HCT116 (cell line): ENCODE measurements at regions not wholly inside any gene's neighbourhood (a gene's known extent, or its start where the extent isn't known, plus 50 kb on each side); places are given as distances from the start of the nearest gene placed in this dataset.

Experiments used
- CEBPB ChIP-seq: IDR thresholded peaks from 2 replicates; pipeline ENCODE4 v1.6.1; 2012; ENCODE audit warnings: low read depth
- EZH2phosphoT487 ChIP-seq: fragments of 200-600 bp; IDR thresholded peaks from 2 replicates; pipeline ENCODE4 v1.6.1; 2018; ENCODE audit warnings: antibody characterized with exemption, borderline replicate concordance
- POLR2A ChIP-seq: IDR thresholded peaks from 2 replicates; pipeline ENCODE4 v1.7.0; 2011; ENCODE audit warnings: borderline replicate concordance; ENCODE audit not compliant: insufficient read depth, insufficient read length; ENCODE audit errors: extremely low read depth
- POLR2AphosphoS5 ChIP-seq: IDR thresholded peaks from 2 replicates; pipeline ENCODE4 v1.6.1; 2011; ENCODE audit warnings: mild to moderate bottlenecking, low read depth, low read length, moderate library complexity
- RAD21 ChIP-seq: IDR thresholded peaks from 2 replicates; pipeline ENCODE4 v1.6.1; 2012; ENCODE audit warnings: low read depth, mild to moderate bottlenecking
- YY1 ChIP-seq: IDR thresholded peaks from 2 replicates; pipeline ENCODE4 v1.6.1; 2011; ENCODE audit warnings: low read length, low read depth, moderate library complexity, mild to moderate bottlenecking; ENCODE audit not compliant: insufficient replicate concordance; ENCODE audit errors: extremely low read depth
- ZFX ChIP-seq: fragments of 450-650 bp; IDR thresholded peaks from 2 replicates; pipeline ENCODE4 v1.6.1; 2017
- TF ChIP-seq, protein P1 (sequence below): IDR thresholded peaks from 2 replicates; pipeline ENCODE4 v1.6.1; 2012
- TF ChIP-seq, protein P2 (sequence below): IDR thresholded peaks from 2 replicates; pipeline ENCODE4 v1.6.1; 2012; ENCODE audit warnings: low read depth
- TF ChIP-seq, protein P3 (sequence below), 3 experiments: fragments of 200-600 bp in 1 of 3; sonication (generic) in 1 of 3; IDR thresholded peaks in 2 of 3; conservative IDR thresholded peaks in 1 of 3; 2 replicates each; pipeline ENCODE4 v1.5.1; 2012 to 2017; ENCODE audit warnings: low read depth in 2 of 3, low read length in 2 of 3, antibody characterized with exemption in 1 of 3, borderline replicate concordance in 1 of 3, control low read depth in 1 of 3, mild to moderate bottlenecking in 1 of 3, mixed read lengths in 1 of 3, mixed run types in 1 of 3, moderate library complexity in 1 of 3; ENCODE audit not compliant: insufficient read depth in 1 of 3
- TF ChIP-seq, protein P4 (sequence below): IDR thresholded peaks from 2 replicates; pipeline ENCODE4 v1.6.1; 2012

- TF ChIP-seq POLR2AphosphoS5 (no peak), EZH2phosphoT487 (no peak), POLR2A (no peak), CEBPB (no peak), ZFX (no peak), YY1 (no peak), RAD21 (no peak)
- TF ChIP-seq, protein P1, sequence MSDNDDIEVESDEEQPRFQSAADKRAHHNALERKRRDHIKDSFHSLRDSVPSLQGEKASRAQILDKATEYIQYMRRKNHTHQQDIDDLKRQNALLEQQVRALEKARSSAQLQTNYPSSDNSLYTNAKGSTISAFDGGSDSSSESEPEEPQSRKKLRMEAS = no peak
- TF ChIP-seq, protein P2, sequence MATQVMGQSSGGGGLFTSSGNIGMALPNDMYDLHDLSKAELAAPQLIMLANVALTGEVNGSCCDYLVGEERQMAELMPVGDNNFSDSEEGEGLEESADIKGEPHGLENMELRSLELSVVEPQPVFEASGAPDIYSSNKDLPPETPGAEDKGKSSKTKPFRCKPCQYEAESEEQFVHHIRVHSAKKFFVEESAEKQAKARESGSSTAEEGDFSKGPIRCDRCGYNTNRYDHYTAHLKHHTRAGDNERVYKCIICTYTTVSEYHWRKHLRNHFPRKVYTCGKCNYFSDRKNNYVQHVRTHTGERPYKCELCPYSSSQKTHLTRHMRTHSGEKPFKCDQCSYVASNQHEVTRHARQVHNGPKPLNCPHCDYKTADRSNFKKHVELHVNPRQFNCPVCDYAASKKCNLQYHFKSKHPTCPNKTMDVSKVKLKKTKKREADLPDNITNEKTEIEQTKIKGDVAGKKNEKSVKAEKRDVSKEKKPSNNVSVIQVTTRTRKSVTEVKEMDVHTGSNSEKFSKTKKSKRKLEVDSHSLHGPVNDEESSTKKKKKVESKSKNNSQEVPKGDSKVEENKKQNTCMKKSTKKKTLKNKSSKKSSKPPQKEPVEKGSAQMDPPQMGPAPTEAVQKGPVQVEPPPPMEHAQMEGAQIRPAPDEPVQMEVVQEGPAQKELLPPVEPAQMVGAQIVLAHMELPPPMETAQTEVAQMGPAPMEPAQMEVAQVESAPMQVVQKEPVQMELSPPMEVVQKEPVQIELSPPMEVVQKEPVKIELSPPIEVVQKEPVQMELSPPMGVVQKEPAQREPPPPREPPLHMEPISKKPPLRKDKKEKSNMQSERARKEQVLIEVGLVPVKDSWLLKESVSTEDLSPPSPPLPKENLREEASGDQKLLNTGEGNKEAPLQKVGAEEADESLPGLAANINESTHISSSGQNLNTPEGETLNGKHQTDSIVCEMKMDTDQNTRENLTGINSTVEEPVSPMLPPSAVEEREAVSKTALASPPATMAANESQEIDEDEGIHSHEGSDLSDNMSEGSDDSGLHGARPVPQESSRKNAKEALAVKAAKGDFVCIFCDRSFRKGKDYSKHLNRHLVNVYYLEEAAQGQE = no peak
- TF ChIP-seq, protein P3, sequence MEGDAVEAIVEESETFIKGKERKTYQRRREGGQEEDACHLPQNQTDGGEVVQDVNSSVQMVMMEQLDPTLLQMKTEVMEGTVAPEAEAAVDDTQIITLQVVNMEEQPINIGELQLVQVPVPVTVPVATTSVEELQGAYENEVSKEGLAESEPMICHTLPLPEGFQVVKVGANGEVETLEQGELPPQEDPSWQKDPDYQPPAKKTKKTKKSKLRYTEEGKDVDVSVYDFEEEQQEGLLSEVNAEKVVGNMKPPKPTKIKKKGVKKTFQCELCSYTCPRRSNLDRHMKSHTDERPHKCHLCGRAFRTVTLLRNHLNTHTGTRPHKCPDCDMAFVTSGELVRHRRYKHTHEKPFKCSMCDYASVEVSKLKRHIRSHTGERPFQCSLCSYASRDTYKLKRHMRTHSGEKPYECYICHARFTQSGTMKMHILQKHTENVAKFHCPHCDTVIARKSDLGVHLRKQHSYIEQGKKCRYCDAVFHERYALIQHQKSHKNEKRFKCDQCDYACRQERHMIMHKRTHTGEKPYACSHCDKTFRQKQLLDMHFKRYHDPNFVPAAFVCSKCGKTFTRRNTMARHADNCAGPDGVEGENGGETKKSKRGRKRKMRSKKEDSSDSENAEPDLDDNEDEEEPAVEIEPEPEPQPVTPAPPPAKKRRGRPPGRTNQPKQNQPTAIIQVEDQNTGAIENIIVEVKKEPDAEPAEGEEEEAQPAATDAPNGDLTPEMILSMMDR (IDR thresholded peaks at IDR 0.05 in 2 of 3, conservative IDR thresholded peaks at IDR 0.05 in 1 of 3; ENCODE audit: borderline replicate concordance in 1 of 3, insufficient read depth in 1 of 3, low read depth in 2 of 3, low read length in 2 of 3) = no peak
- TF ChIP-seq, protein P4, sequence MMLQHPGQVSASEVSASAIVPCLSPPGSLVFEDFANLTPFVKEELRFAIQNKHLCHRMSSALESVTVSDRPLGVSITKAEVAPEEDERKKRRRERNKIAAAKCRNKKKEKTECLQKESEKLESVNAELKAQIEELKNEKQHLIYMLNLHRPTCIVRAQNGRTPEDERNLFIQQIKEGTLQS = no peak
These were observed 547.7 kb upstream of the KLF12 start for GRCh38 chr13:74681891-74682290.
